RWPE2 (cell line): ENCODE measurements at regions not wholly inside any gene's neighbourhood (a gene's known extent, or its start where the extent isn't known, plus 50 kb on each side); places are given as distances from the start of the nearest gene placed in this dataset.

Experiments
- ATAC-seq: fragments of 200-7000 bp; cut with Tn5 transposase; 3 replicates; pipeline ENCODE4 v1.9.1; 2021; ENCODE audit warnings: low read depth
- DNase-seq: peaks from one replicate; pipeline ENCODE4 v3.0.0-alpha.2; 2020; ENCODE audit warnings: low spot score
- H3K27ac ChIP-seq: fragments of 450-650 bp; 2 replicates; pipeline ENCODE4 v1.5.1; 2017; ENCODE audit warnings: mild to moderate bottlenecking; ENCODE audit not compliant: poor library complexity, severe bottlenecking
- H3K27me3 ChIP-seq: fragments of 250-450 bp; sonication (Bioruptor Pico); 2 replicates; pipeline ENCODE4 v1.5.1; 2021; ENCODE audit warnings: mild to moderate bottlenecking, moderate library complexity; ENCODE audit not compliant: insufficient read depth, poor library complexity, severe bottlenecking
- H3K36me3 ChIP-seq: fragments of 250-450 bp; sonication (Bioruptor Pico); 2 replicates; pipeline ENCODE4 v1.5.1; 2020; ENCODE audit warnings: low read depth, mild to moderate bottlenecking, moderate library complexity
- H3K4me1 ChIP-seq: fragments of 250-450 bp; sonication (Bioruptor Pico); 2 replicates; pipeline ENCODE4 v1.5.1; 2021; ENCODE audit warnings: mild to moderate bottlenecking, moderate library complexity; ENCODE audit not compliant: insufficient read depth, poor library complexity, severe bottlenecking
- H3K4me3 ChIP-seq: fragments of 250-450 bp; sonication (Bioruptor Pico); 2 replicates; pipeline ENCODE4 v1.5.1; 2021; ENCODE audit warnings: mild to moderate bottlenecking, moderate library complexity; ENCODE audit not compliant: severe bottlenecking
- H3K9me3 ChIP-seq: fragments of 250-450 bp; sonication (Bioruptor Pico); 2 replicates; pipeline ENCODE4 v1.5.1; 2021; ENCODE audit warnings: mild to moderate bottlenecking, moderate library complexity; ENCODE audit not compliant: severe bottlenecking
- TF ChIP-seq, protein P1 (sequence below): fragments of 450-650 bp; IDR thresholded peaks from one replicate; pipeline ENCODE4 v1.5.1; 2017; ENCODE audit warnings: mild to moderate bottlenecking, moderate library complexity; ENCODE audit not compliant: poor library complexity, severe bottlenecking

DNA sequence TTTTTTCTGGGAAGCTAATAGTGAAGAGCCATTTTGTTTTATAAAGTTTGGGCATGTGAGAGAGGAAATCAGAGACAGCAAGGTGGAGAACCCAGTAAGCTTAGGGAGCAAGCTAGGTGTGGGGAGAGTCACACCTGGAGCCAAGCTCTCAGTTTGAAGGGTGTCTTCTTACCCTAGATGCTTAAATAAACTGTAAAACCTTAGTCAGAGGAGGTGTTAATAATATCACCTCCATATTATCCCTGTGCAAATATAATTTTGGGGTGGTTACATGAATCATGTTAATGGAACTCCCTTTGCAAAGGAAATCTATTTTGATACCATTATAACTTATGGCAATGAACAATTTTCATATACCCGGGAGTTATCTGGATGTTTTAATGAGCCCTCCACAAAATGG lies 246.2 kb upstream of the PLET1 start:
- H3K4me3 ChIP-seq: no peak overlapping the region
- H3K9me3 ChIP-seq: no peaks in the 10 kb centered on the region
- no peaks in the 10 kb centered on the region for H3K4me1 ChIP-seq
- H3K27ac ChIP-seq: no peak overlapping the region
- H3K36me3 ChIP-seq: no peaks in the 10 kb centered on the region
- no peaks in the 10 kb centered on the region for H3K27me3 ChIP-seq
- no peak for DNase-seq
- no peak for ATAC-seq
- TF ChIP-seq, protein P1, sequence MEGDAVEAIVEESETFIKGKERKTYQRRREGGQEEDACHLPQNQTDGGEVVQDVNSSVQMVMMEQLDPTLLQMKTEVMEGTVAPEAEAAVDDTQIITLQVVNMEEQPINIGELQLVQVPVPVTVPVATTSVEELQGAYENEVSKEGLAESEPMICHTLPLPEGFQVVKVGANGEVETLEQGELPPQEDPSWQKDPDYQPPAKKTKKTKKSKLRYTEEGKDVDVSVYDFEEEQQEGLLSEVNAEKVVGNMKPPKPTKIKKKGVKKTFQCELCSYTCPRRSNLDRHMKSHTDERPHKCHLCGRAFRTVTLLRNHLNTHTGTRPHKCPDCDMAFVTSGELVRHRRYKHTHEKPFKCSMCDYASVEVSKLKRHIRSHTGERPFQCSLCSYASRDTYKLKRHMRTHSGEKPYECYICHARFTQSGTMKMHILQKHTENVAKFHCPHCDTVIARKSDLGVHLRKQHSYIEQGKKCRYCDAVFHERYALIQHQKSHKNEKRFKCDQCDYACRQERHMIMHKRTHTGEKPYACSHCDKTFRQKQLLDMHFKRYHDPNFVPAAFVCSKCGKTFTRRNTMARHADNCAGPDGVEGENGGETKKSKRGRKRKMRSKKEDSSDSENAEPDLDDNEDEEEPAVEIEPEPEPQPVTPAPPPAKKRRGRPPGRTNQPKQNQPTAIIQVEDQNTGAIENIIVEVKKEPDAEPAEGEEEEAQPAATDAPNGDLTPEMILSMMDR: no peak

DNA sequence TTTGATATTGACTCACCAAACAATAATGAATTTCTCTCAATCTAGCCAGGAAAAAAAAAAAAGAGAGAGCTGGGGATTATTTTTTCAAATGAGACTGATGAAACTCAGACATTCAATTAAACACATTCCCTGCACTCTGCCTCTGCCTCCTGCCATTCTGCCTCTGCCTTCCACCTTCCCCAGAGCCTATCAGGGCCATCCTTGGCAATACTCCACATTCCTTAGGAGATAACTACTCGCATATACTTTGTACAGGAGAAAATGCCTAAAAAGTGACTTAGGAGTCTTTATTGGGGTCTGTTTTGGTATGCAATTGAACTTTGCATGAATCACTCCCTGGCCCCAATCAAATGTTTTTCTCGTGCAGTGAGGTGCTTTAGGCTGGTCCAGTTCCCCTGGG lies 246.6 kb upstream of the PLET1 start:
- Histone ChIP-seq H3K4me1 (no peaks in the 10 kb centered on the region), H3K27me3 (no peaks in the 10 kb centered on the region), H3K27ac (no peak overlapping the region), H3K36me3 (no peaks in the 10 kb centered on the region), H3K9me3 (no peaks in the 10 kb centered on the region), H3K4me3 (no peak overlapping the region)
- no peak for DNase-seq
- TF ChIP-seq, protein P1: no peak
- no peak for ATAC-seq

DNA sequence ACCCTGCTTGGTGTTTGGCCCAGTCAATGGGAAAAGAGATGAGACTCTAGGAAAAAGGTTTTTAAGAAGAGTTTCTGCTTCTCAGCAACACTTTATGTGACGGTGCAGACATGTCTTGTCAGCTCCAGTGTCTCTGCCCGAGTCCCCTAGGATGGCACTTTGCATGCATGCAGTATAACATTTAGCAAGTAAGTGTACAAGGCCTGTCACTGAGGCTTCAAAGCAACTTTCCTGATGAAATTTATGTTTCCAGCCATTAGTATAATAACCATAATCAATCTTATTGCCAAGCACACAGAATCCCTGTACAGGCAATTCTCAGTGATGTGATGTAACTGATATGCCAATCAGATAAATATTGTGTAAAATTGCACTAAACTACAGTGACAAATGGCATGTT lies 248.1 kb upstream of the PLET1 start:
- DNase-seq: no peak
- H3K27ac ChIP-seq: no peak overlapping the region
- no peak overlapping the region for H3K4me3 ChIP-seq
- ATAC-seq: no peak
- no peaks in the 10 kb centered on the region for H3K27me3 ChIP-seq
- no peaks in the 10 kb centered on the region for H3K9me3 ChIP-seq
- H3K4me1 ChIP-seq: no peaks in the 10 kb centered on the region
- TF ChIP-seq, protein P1: no peak
- no peaks in the 10 kb centered on the region for H3K36me3 ChIP-seq

DNA sequence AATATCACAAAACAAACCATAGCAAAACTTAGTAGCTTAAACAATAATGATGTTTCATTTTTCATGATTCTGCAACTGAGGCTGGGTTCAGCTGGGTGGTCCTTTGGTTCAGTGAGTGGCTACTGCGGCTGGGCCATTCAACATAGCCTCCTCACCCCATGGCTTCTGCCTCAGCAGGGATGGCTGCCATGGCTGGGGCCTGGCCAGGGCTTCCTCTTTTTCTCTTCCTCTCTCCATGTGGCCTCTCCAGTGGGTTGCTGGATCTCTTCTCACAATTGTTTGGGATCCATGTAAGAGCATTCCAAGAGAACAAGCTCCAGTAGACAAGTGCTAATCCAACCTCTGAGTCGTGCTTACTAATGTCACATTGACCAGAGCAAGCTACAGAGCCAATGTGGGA lies 248.6 kb upstream of the PLET1 start:
- TF ChIP-seq, protein P1: no peak

DNA sequence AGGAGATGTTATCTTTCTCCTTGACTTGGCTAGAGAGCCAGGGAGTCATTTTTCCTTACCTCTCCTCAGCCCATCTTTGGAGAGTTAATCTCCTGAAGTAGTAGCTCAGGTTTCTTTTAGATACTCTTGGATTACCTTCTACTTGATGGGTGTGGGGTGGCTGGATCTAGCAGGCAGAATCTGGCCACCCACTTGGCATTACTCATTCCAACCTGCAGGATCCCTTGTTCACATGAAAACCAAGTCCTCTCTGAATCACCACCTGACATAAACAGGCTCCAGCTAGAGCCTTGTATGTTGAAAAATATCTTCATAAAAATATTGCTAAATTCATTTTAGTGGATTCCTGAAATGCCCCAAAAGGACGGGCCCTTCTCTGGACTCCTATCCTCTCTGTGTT lies 250.6 kb upstream of the PLET1 start:
- no peak for DNase-seq
- Histone ChIP-seq H3K27me3 (no peaks in the 10 kb centered on the region), H3K4me3 (no peak overlapping the region), H3K4me1 (no peaks in the 10 kb centered on the region), H3K27ac (no peak overlapping the region), H3K36me3 (no peaks in the 10 kb centered on the region), H3K9me3 (no peaks in the 10 kb centered on the region)
- TF ChIP-seq, protein P1: no peak
- ATAC-seq: peak; percentile 72

More for the DNA sequence above, 248.6 kb upstream of the PLET1 start:
- H3K4me3 ChIP-seq: no peak overlapping the region
- no peaks in the 10 kb centered on the region for H3K27me3 ChIP-seq
- H3K27ac ChIP-seq: no peak overlapping the region
- DNase-seq (no peak), ATAC-seq (no peak)
- H3K9me3 ChIP-seq: no peaks in the 10 kb centered on the region
- H3K4me1 ChIP-seq: no peaks in the 10 kb centered on the region
- no peaks in the 10 kb centered on the region for H3K36me3 ChIP-seq
